H9 (cell line): ENCODE measurements at regions not wholly inside any gene's neighbourhood (a gene's known extent, or its start where the extent isn't known, plus 50 kb on each side); places are given as distances from the start of the nearest gene placed in this dataset.

Source experiments
- DNase-seq: peaks from one replicate; pipeline ENCODE4 v3.0.0-alpha.2; 2017
- H2AFZ ChIP-seq: one replicate; pipeline ENCODE4 v1.6.1; 2013; ENCODE audit warnings: mild to moderate bottlenecking, low read length, control low read depth, moderate library complexity
- H2AK5ac ChIP-seq: 2 replicates; pipeline ENCODE4 v1.6.1; 2013; ENCODE audit warnings: low read length, control low read depth, mixed read lengths; ENCODE audit not compliant: insufficient read length
- H2BK120ac ChIP-seq: one replicate; pipeline ENCODE4 v1.6.1; 2013; ENCODE audit warnings: low read depth, mild to moderate bottlenecking, low read length, control low read depth, inconsistent platforms; ENCODE audit not compliant: poor library complexity, severe bottlenecking
- H2BK12ac ChIP-seq: 2 replicates; pipeline ENCODE4 v1.6.1; 2013; ENCODE audit warnings: low read length, control low read depth, mixed read lengths, low read depth; ENCODE audit not compliant: insufficient read length
- H2BK15ac ChIP-seq: 2 replicates; pipeline ENCODE4 v1.6.1; 2013; ENCODE audit warnings: low read depth, low read length, control low read depth
- H2BK20ac ChIP-seq: one replicate; pipeline ENCODE4 v1.6.1; 2013; ENCODE audit warnings: low read depth, mild to moderate bottlenecking, low read length, control low read depth, inconsistent platforms; ENCODE audit not compliant: poor library complexity, severe bottlenecking
- H2BK5ac ChIP-seq: 2 replicates; pipeline ENCODE4 v1.6.1; 2013; ENCODE audit warnings: low read length, control low read depth, mixed read lengths; ENCODE audit not compliant: insufficient read length
- H3K14ac ChIP-seq: 2 replicates; pipeline ENCODE4 v1.6.1; 2013; ENCODE audit warnings: low read length, control low read depth; ENCODE audit not compliant: insufficient read depth
- H3K18ac ChIP-seq: 2 replicates; pipeline ENCODE4 v1.6.1; 2013; ENCODE audit warnings: low read depth, mild to moderate bottlenecking, mixed read lengths, low read length, control low read depth; ENCODE audit not compliant: insufficient read length
- H3K23ac ChIP-seq: 2 replicates; pipeline ENCODE4 v1.6.1; 2013; ENCODE audit warnings: low read length, control low read depth, mixed read lengths, low read depth; ENCODE audit not compliant: insufficient read length
- H3K23me2 ChIP-seq: 2 replicates; pipeline ENCODE4 v1.6.1; 2013; ENCODE audit warnings: low read depth, mild to moderate bottlenecking, mixed read lengths, low read length, control low read depth; ENCODE audit not compliant: insufficient read length, poor library complexity, severe bottlenecking
- H3K27ac ChIP-seq: 2 replicates; pipeline ENCODE4 v1.5.1; 2013; ENCODE audit warnings: low read length, control low read depth, mixed read lengths, low read depth; ENCODE audit not compliant: insufficient read length
- H3K27me3 ChIP-seq: 2 replicates; pipeline ENCODE4 v1.6.1; 2013; ENCODE audit warnings: low read length, control low read depth, inconsistent platforms; ENCODE audit not compliant: insufficient read depth
- H3K4ac ChIP-seq: 2 replicates; pipeline ENCODE4 v1.6.1; 2013; ENCODE audit warnings: low read depth, mild to moderate bottlenecking, control low read depth, inconsistent platforms, low read length, moderate library complexity
- H3K4me1 ChIP-seq: 2 replicates; pipeline ENCODE4 v1.6.1; 2013; ENCODE audit warnings: low read length, control low read depth, inconsistent platforms; ENCODE audit not compliant: insufficient read depth
- H3K4me2 ChIP-seq: 2 replicates; pipeline ENCODE4 v1.6.1; 2013; ENCODE audit warnings: low read length, control low read depth, mixed read lengths; ENCODE audit not compliant: insufficient read length, insufficient read depth
- H3K56ac ChIP-seq: 2 replicates; pipeline ENCODE4 v1.6.1; 2013; ENCODE audit warnings: low read depth, mild to moderate bottlenecking, mixed read lengths, low read length, control low read depth; ENCODE audit not compliant: insufficient read length
- H3K79me1 ChIP-seq: 2 replicates; pipeline ENCODE4 v1.6.1; 2013; ENCODE audit warnings: low read depth, mild to moderate bottlenecking, moderate library complexity, low read length, control low read depth, inconsistent platforms; ENCODE audit not compliant: insufficient read depth, poor library complexity, severe bottlenecking
- H3K79me2 ChIP-seq: 2 replicates; pipeline ENCODE4 v1.6.1; 2013; ENCODE audit warnings: low read length, control low read depth, inconsistent platforms; ENCODE audit not compliant: insufficient read depth
- H3K9ac ChIP-seq: 2 replicates; pipeline ENCODE4 v1.6.1; 2013; ENCODE audit warnings: low read length, control low read depth, mixed read lengths; ENCODE audit not compliant: insufficient read length; ENCODE audit errors: extremely low read depth
- H3K9me3 ChIP-seq: one replicate; pipeline ENCODE4 v1.6.1; 2013; ENCODE audit warnings: low read depth, low read length, inconsistent platforms; ENCODE audit not compliant: control insufficient read depth
- H3T11ph ChIP-seq: one replicate; pipeline ENCODE4 v1.6.1; 2013; ENCODE audit warnings: mild to moderate bottlenecking, low read length, control low read depth, inconsistent platforms
- H4K20me1 ChIP-seq: one replicate; pipeline ENCODE4 v1.6.1; 2013; ENCODE audit not compliant: control insufficient read depth, insufficient read length, insufficient read depth
- H4K5ac ChIP-seq: 2 replicates; pipeline ENCODE4 v1.6.1; 2013; ENCODE audit warnings: low read depth, mild to moderate bottlenecking, mixed read lengths, low read length, control low read depth; ENCODE audit not compliant: insufficient read length
- H4K8ac ChIP-seq: replicated peaks from 2 replicates; pipeline ENCODE4 v1.6.1; 2013; ENCODE audit warnings: low read length, control low read depth, mixed read lengths, low read depth; ENCODE audit not compliant: insufficient read length
- H4K91ac ChIP-seq: 2 replicates; pipeline ENCODE4 v1.6.1; 2013; ENCODE audit warnings: low read depth, mild to moderate bottlenecking, moderate library complexity, mixed read lengths, low read length, control low read depth; ENCODE audit not compliant: insufficient read length
- H3K27ac Mint-ChIP-seq, 3 experiments: 2 replicates in 2 of 3; 3 replicates in 1 of 3; pipeline ENCODE4 v1.8.0; 2020 to 2021; ENCODE audit warnings: mixed read lengths in 3 of 3, mild to moderate bottlenecking in 1 of 3, moderate library complexity in 1 of 3
- H3K27me3 Mint-ChIP-seq: 2 replicates; pipeline ENCODE4 v1.8.0; 2021; ENCODE audit warnings: low read depth, mild to moderate bottlenecking, moderate library complexity, mixed read lengths
- H3K36me3 Mint-ChIP-seq, 3 experiments: 2 replicates in 2 of 3; 3 replicates in 1 of 3; pipeline ENCODE4 v1.8.0; 2020 to 2021; ENCODE audit warnings: low read depth in 3 of 3, mixed read lengths in 3 of 3; ENCODE audit not compliant: insufficient read depth in 1 of 3
- H3K4me1 Mint-ChIP-seq, 2 experiments: 2 replicates each; pipeline ENCODE4 v1.8.0; 2020; ENCODE audit warnings: mixed read lengths in 2 of 2
- H3K4me3 Mint-ChIP-seq, 2 experiments: 2 replicates in 1 of 2; 3 replicates in 1 of 2; pipeline ENCODE4 v1.8.0; 2020 to 2021; ENCODE audit warnings: mild to moderate bottlenecking in 2 of 2, mixed read lengths in 2 of 2, moderate library complexity in 1 of 2
- H3K9me3 Mint-ChIP-seq, 2 experiments: 2 replicates in 1 of 2; 3 replicates in 1 of 2; pipeline ENCODE4 v1.8.0; 2020; ENCODE audit warnings: mild to moderate bottlenecking in 2 of 2, mixed read lengths in 2 of 2, moderate library complexity in 1 of 2
- WGBS: extraction: QIAGEN DNeasy Blood & Tissue Kit; methylation state at CpG from one replicate; pipeline ENCODE4 v1.1.7; 2013; ENCODE audit warnings: missing lambda C conversion rate, low lambda C conversion rate, mixed read lengths; ENCODE audit not compliant: insufficient read length; ENCODE audit errors: extremely low coverage; 5-methylcytosine and 5-hydroxymethylcytosine counted together
- TF ChIP-seq, protein P1 (sequence below): fragments of 200-600 bp; sonication (generic); conservative IDR thresholded peaks from 3 replicates; pipeline ENCODE4 v1.8.0; 2021; ENCODE audit warnings: antibody characterized with exemption, mild to moderate bottlenecking

DNA sequence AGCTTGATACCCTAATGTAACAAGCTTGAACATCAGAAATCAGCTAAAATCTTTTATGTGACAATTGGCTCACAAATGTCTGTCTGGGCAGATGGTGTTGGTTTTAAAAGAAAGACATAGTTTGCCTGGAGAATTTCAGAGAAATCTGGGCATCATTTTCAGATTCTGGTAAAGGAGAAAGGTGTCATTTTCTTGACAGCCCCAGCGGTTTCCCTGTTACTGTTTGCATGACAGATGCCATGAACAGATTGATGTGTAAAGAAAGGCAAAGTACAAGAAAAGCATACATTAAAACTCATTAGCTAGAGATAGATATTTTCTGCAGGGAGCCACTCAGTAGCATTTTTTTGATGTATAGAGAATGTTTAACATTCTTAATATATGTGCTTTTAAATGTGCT lies 987.9 kb downstream of the OLFM4 start:
- WGBS: no CpG with 5 or more reads among the region's 1 CpG

More for the DNA sequence above, 987.9 kb downstream of the OLFM4 start:
- no peak for DNase-seq
- H2AK5ac ChIP-seq: no peak overlapping the region
- no peaks in the 10 kb centered on the region for H3K79me1 ChIP-seq
- no peak overlapping the region for H3K18ac ChIP-seq
- Mint-ChIP-seq H3K36me3 (no peaks in the 10 kb centered on the region), H3K27me3 (no peaks in the 10 kb centered on the region), H3K4me3 (no peak overlapping the region), H3K4me1 (no peaks in the 10 kb centered on the region), H3K9me3 (no peaks in the 10 kb centered on the region), H3K27ac (no peak overlapping the region)
- H3K14ac ChIP-seq: no peak overlapping the region
- H3K9me3 ChIP-seq: no peaks in the 10 kb centered on the region
- no peak overlapping the region for H4K91ac ChIP-seq
- no peak overlapping the region for H4K5ac ChIP-seq
- H2AFZ ChIP-seq: no peak overlapping the region
- no peak overlapping the region for H3T11ph ChIP-seq
- H3K23me2 ChIP-seq: no peaks in the 10 kb centered on the region
- no peak overlapping the region for H3K4me2 ChIP-seq
- no peak overlapping the region for H4K8ac ChIP-seq
- H3K4me1 ChIP-seq: no peaks in the 10 kb centered on the region
- H2BK20ac ChIP-seq: no peak overlapping the region
- TF ChIP-seq, protein P1, sequence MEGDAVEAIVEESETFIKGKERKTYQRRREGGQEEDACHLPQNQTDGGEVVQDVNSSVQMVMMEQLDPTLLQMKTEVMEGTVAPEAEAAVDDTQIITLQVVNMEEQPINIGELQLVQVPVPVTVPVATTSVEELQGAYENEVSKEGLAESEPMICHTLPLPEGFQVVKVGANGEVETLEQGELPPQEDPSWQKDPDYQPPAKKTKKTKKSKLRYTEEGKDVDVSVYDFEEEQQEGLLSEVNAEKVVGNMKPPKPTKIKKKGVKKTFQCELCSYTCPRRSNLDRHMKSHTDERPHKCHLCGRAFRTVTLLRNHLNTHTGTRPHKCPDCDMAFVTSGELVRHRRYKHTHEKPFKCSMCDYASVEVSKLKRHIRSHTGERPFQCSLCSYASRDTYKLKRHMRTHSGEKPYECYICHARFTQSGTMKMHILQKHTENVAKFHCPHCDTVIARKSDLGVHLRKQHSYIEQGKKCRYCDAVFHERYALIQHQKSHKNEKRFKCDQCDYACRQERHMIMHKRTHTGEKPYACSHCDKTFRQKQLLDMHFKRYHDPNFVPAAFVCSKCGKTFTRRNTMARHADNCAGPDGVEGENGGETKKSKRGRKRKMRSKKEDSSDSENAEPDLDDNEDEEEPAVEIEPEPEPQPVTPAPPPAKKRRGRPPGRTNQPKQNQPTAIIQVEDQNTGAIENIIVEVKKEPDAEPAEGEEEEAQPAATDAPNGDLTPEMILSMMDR: no peak
- no peak overlapping the region for H3K56ac ChIP-seq
- no peak overlapping the region for H2BK12ac ChIP-seq
- no peak overlapping the region for H2BK15ac ChIP-seq
- no peak overlapping the region for H3K23ac ChIP-seq
- H2BK120ac ChIP-seq: no peak overlapping the region
- H3K27me3 ChIP-seq: no peaks in the 10 kb centered on the region
- H4K20me1 ChIP-seq: no peaks in the 10 kb centered on the region
- no peak overlapping the region for H3K4ac ChIP-seq
- no peak overlapping the region for H2BK5ac ChIP-seq
- no peak overlapping the region for H3K27ac ChIP-seq
- no peak overlapping the region for H3K9ac ChIP-seq
- no peaks in the 10 kb centered on the region for H3K79me2 ChIP-seq
